ENCODE measurements at regions not wholly inside any gene's neighbourhood (a gene's known extent, or its start where the extent isn't known, plus 50 kb on each side); places are given as distances from the start of the nearest gene placed in this dataset.

GRCh38 chr22:48171271-48171691 lies 1408.8 kb downstream of the TBC1D22A start:
- DNase-seq (no peak), ATAC-seq (replicated peaks) (no peak)
- no peak overlapping the region for H3K4me3 Mint-ChIP-seq
- H3K4me1 Mint-ChIP-seq: no peaks in the 10 kb centered on the region
- H3K27me3 Mint-ChIP-seq: peaks cover 39% of the 10 kb centered on the region in 2 donors
- no peaks in the 10 kb centered on the region for H3K36me3 Mint-ChIP-seq
- H3K9me3 Mint-ChIP-seq: peaks cover 0 to 4% of the 10 kb centered on the region in 2 donors
- no peak overlapping the region for H3K27ac Mint-ChIP-seq

GRCh38 chr22:48169227-48169626 lies 1406.8 kb downstream of the TBC1D22A start:
- no peak for ATAC-seq (replicated peaks)
- H3K36me3 Mint-ChIP-seq: no peaks in the 10 kb centered on the region
- peaks cover 0 to 3% of the 10 kb centered on the region in 2 donors for H3K9me3 Mint-ChIP-seq
- DNase-seq: no peak
- H3K4me1 Mint-ChIP-seq: no peaks in the 10 kb centered on the region
- H3K27ac Mint-ChIP-seq: no peak overlapping the region
- H3K27me3 Mint-ChIP-seq: peaks cover 30 to 40% of the 10 kb centered on the region in 2 donors
- no peak overlapping the region for H3K4me3 Mint-ChIP-seq

- no peak for ATAC-seq (replicated peaks)
- no peak for DNase-seq
- no peak overlapping the region for H3K4me3 Mint-ChIP-seq
- no peak overlapping the region for H3K27ac Mint-ChIP-seq
- no peaks in the 10 kb centered on the region for H3K4me1 Mint-ChIP-seq
- H3K9me3 Mint-ChIP-seq: peaks cover 0 to 3% of the 10 kb centered on the region in 2 donors
- H3K27me3 Mint-ChIP-seq: peaks cover 26 to 40% of the 10 kb centered on the region in 2 donors
- H3K36me3 Mint-ChIP-seq: no peaks in the 10 kb centered on the region
Measured at GRCh38 chr22:48167238-48167637, 1404.8 kb downstream of the TBC1D22A start.

GRCh38 chr22:48161298-48161697 lies 1398.8 kb downstream of the TBC1D22A start:
- peaks cover 11 to 24% of the 10 kb centered on the region in 2 donors for H3K27me3 Mint-ChIP-seq
- H3K4me1 Mint-ChIP-seq: no peaks in the 10 kb centered on the region
- H3K27ac Mint-ChIP-seq: no peak overlapping the region
- H3K4me3 Mint-ChIP-seq: no peak overlapping the region
- no peak for ATAC-seq (replicated peaks)
- no peak for DNase-seq
- no peaks in the 10 kb centered on the region for H3K36me3 Mint-ChIP-seq
- no peaks in the 10 kb centered on the region for H3K9me3 Mint-ChIP-seq

GRCh38 chr22:48157676-48158075 lies 1395.2 kb downstream of the TBC1D22A start:
- Mint-ChIP-seq H3K9me3 (no peaks in the 10 kb centered on the region), H3K4me1 (peaks cover 0 to 3% of the 10 kb centered on the region in 2 donors), H3K27me3 (peaks cover 7 to 24% of the 10 kb centered on the region in 2 donors), H3K27ac (no peak overlapping the region), H3K36me3 (no peaks in the 10 kb centered on the region), H3K4me3 (no peak overlapping the region)
- ATAC-seq (replicated peaks) (no peak), DNase-seq (no peak)

GRCh38 chr22:48156603-48157355 lies 1394.3 kb downstream of the TBC1D22A start:
- H3K27me3 Mint-ChIP-seq: peaks cover 7 to 29% of the 10 kb centered on the region in 2 donors
- ATAC-seq (replicated peaks) (no peak), DNase-seq (no peak)
- no peak overlapping the region for H3K4me3 Mint-ChIP-seq
- peaks cover 3 to 10% of the 10 kb centered on the region in 2 donors for H3K4me1 Mint-ChIP-seq
- H3K27ac Mint-ChIP-seq: no peak overlapping the region
- no peaks in the 10 kb centered on the region for H3K9me3 Mint-ChIP-seq
- H3K36me3 Mint-ChIP-seq: no peaks in the 10 kb centered on the region

GRCh38 chr22:48155446-48155845 lies 1393.0 kb downstream of the TBC1D22A start:
- Mint-ChIP-seq H3K4me3 (no peak overlapping the region), H3K27ac (no peak overlapping the region), H3K36me3 (no peaks in the 10 kb centered on the region), H3K27me3 (peaks cover 7 to 24% of the 10 kb centered on the region in 2 donors), H3K9me3 (no peaks in the 10 kb centered on the region), H3K4me1 (peaks cover 5 to 10% of the 10 kb centered on the region in 2 donors)
- DNase-seq (no peak), ATAC-seq (replicated peaks) (no peak)

- H3K27ac Mint-ChIP-seq: no peak overlapping the region
- ATAC-seq (replicated peaks): no peak
- H3K9me3 Mint-ChIP-seq: no peaks in the 10 kb centered on the region
- H3K4me1 Mint-ChIP-seq: peaks cover 5 to 10% of the 10 kb centered on the region in 2 donors
- peaks cover 7 to 24% of the 10 kb centered on the region in 2 donors for H3K27me3 Mint-ChIP-seq
- no peaks in the 10 kb centered on the region for H3K36me3 Mint-ChIP-seq
- no peak overlapping the region for H3K4me3 Mint-ChIP-seq
- DNase-seq: no peak
Measured at GRCh38 chr22:48154943-48155240, 1392.4 kb downstream of the TBC1D22A start.

- H3K36me3 Mint-ChIP-seq: no peaks in the 10 kb centered on the region
- no peaks in the 10 kb centered on the region for H3K9me3 Mint-ChIP-seq
- no peak overlapping the region for H3K27ac Mint-ChIP-seq
- H3K4me1 Mint-ChIP-seq: peaks cover 5 to 10% of the 10 kb centered on the region in 2 donors
- DNase-seq (no peak), ATAC-seq (replicated peaks) (no peak)
- peaks cover 7 to 24% of the 10 kb centered on the region in 2 donors for H3K27me3 Mint-ChIP-seq
- no peak overlapping the region for H3K4me3 Mint-ChIP-seq
Measured at GRCh38 chr22:48154169-48154942, 1391.9 kb downstream of the TBC1D22A start.

GRCh38 chr22:48153726-48154125 lies 1391.3 kb downstream of the TBC1D22A start:
- H3K4me1 Mint-ChIP-seq: peaks cover 5 to 10% of the 10 kb centered on the region in 2 donors
- H3K27me3 Mint-ChIP-seq: peaks cover 7 to 24% of the 10 kb centered on the region in 2 donors
- H3K27ac Mint-ChIP-seq: no peak overlapping the region
- DNase-seq: no peak
- H3K9me3 Mint-ChIP-seq: peaks cover 0 to 2% of the 10 kb centered on the region in 2 donors
- no peaks in the 10 kb centered on the region for H3K36me3 Mint-ChIP-seq
- no peak for ATAC-seq (replicated peaks)
- H3K4me3 Mint-ChIP-seq: no peak overlapping the region

- H3K4me1 Mint-ChIP-seq: peaks cover 7 to 10% of the 10 kb centered on the region in 2 donors
- ATAC-seq (replicated peaks) (no peak), DNase-seq (no peak)
- H3K27me3 Mint-ChIP-seq: peaks cover 7 to 24% of the 10 kb centered on the region in 2 donors
- H3K9me3 Mint-ChIP-seq: peaks cover 0 to 3% of the 10 kb centered on the region in 2 donors
- no peak overlapping the region for H3K27ac Mint-ChIP-seq
- no peaks in the 10 kb centered on the region for H3K36me3 Mint-ChIP-seq
- H3K4me3 Mint-ChIP-seq: no peak overlapping the region
Measured at GRCh38 chr22:48152916-48153315, 1390.5 kb downstream of the TBC1D22A start.

- peaks cover 7 to 23% of the 10 kb centered on the region in 2 donors for H3K27me3 Mint-ChIP-seq
- ATAC-seq (replicated peaks) (peak; percentile 91 to 95), DNase-seq (no peak)
- H3K9me3 Mint-ChIP-seq: peaks cover 0 to 3% of the 10 kb centered on the region in 2 donors
- H3K36me3 Mint-ChIP-seq: no peaks in the 10 kb centered on the region
- H3K4me3 Mint-ChIP-seq: peak overlapping the region in 1 of 2 donors; percentile 4
- H3K27ac Mint-ChIP-seq: peak overlapping the region; percentile 11
- H3K4me1 Mint-ChIP-seq: peaks cover 7 to 10% of the 10 kb centered on the region in 2 donors
Measured at GRCh38 chr22:48152164-48152775, 1389.8 kb downstream of the TBC1D22A start.

GRCh38 chr22:48151641-48152040 lies 1389.2 kb downstream of the TBC1D22A start:
- peaks cover 0 to 3% of the 10 kb centered on the region in 2 donors for H3K9me3 Mint-ChIP-seq
- no peak overlapping the region for H3K27ac Mint-ChIP-seq
- no peak overlapping the region for H3K4me3 Mint-ChIP-seq
- DNase-seq: no peak
- peaks cover 7 to 10% of the 10 kb centered on the region in 2 donors for H3K4me1 Mint-ChIP-seq
- no peak for ATAC-seq (replicated peaks)
- peaks cover 2 to 23% of the 10 kb centered on the region in 2 donors for H3K27me3 Mint-ChIP-seq
- H3K36me3 Mint-ChIP-seq: no peaks in the 10 kb centered on the region

- H3K4me3 Mint-ChIP-seq: no peak overlapping the region
Measured at GRCh38 chr22:48147831-48148230, 1385.4 kb downstream of the TBC1D22A start.

More at GRCh38 chr22:48147831-48148230, 1385.4 kb downstream of the TBC1D22A start:
- DNase-seq (no peak), ATAC-seq (replicated peaks) (no peak)
- Mint-ChIP-seq H3K4me1 (peaks cover 26 to 36% of the 10 kb centered on the region in 2 donors), H3K36me3 (no peaks in the 10 kb centered on the region), H3K27ac (no peak overlapping the region), H3K27me3 (peaks cover 33 to 48% of the 10 kb centered on the region in 2 donors), H3K9me3 (peaks cover 0 to 3% of the 10 kb centered on the region in 2 donors)
